DND-41 (cell line): ENCODE measurements at regions not wholly inside any gene's neighbourhood (a gene's known extent, or its start where the extent isn't known, plus 50 kb on each side); places are given as distances from the start of the nearest gene placed in this dataset.
"Not testable (repeated sequence)": the region's sequence is repeated elsewhere in the genome, so short reads cannot be mapped to it uniquely, and the experiment has no call there.

Experiments used
- ATAC-seq: fragments of 200-7000 bp; cut with Tn5 transposase; 3 replicates; pipeline ENCODE4 v1.9.1; 2021; ENCODE audit warnings: low read depth; ENCODE audit not compliant: insufficient read depth
- DNase-seq: peaks from one replicate; pipeline ENCODE4 v3.0.0-alpha.2; 2020
- H2AFZ ChIP-seq: 2 replicates; pipeline ENCODE4 v1.6.0; 2012; ENCODE audit warnings: low read depth, low read length
- H3K27ac ChIP-seq: 2 replicates; pipeline ENCODE4 v1.5.1; 2012; ENCODE audit warnings: low read length, inconsistent platforms
- H3K27me3 ChIP-seq: fragments of 200-600 bp; sonication (generic); 2 replicates; pipeline ENCODE4 v1.6.0; 2012; ENCODE audit warnings: low read length, mild to moderate bottlenecking, inconsistent platforms; ENCODE audit not compliant: insufficient read depth, poor library complexity
- H3K36me3 ChIP-seq: 2 replicates; pipeline ENCODE4 v1.5.1; 2012; ENCODE audit warnings: low read length, inconsistent platforms; ENCODE audit not compliant: insufficient read depth
- H3K4me1 ChIP-seq: 2 replicates; pipeline ENCODE4 v1.5.1; 2012; ENCODE audit warnings: mild to moderate bottlenecking, low read length; ENCODE audit not compliant: insufficient read depth
- H3K4me2 ChIP-seq: 2 replicates; pipeline ENCODE4 v1.6.0; 2012; ENCODE audit warnings: mild to moderate bottlenecking, moderate library complexity, low read length, inconsistent platforms; ENCODE audit not compliant: insufficient read depth
- H3K4me3 ChIP-seq, 2 experiments: fragments of 200-600 bp in 1 of 2; shearing (Covaris generic) in 1 of 2; 2 replicates each; pipeline ENCODE4 v1.5.1; 2012 to 2016; ENCODE audit warnings: inconsistent platforms in 2 of 2, low read length in 2 of 2, mild to moderate bottlenecking in 2 of 2, low read depth in 1 of 2, moderate library complexity in 1 of 2
- H3K79me2 ChIP-seq: 2 replicates; pipeline ENCODE4 v1.6.0; 2012; ENCODE audit warnings: low read length, inconsistent platforms; ENCODE audit not compliant: insufficient read depth
- H3K9ac ChIP-seq: 2 replicates; pipeline ENCODE4 v1.6.0; 2012; ENCODE audit warnings: low read depth, mild to moderate bottlenecking, inconsistent platforms, low read length, moderate library complexity
- H3K9me3 ChIP-seq: 2 replicates; pipeline ENCODE4 v1.5.1; 2012; ENCODE audit warnings: low read length, moderate library complexity, mild to moderate bottlenecking, inconsistent platforms; ENCODE audit not compliant: insufficient read depth, severe bottlenecking
- H4K20me1 ChIP-seq: 2 replicates; pipeline ENCODE4 v1.6.0; 2012; ENCODE audit warnings: low read length; ENCODE audit not compliant: insufficient read depth
- CTCF ChIP-seq: IDR thresholded peaks from 2 replicates; pipeline ENCODE4 v1.5.1; 2012; ENCODE audit warnings: borderline replicate concordance, low read length, moderate library complexity, mild to moderate bottlenecking; ENCODE audit not compliant: poor library complexity, severe bottlenecking; ENCODE audit errors: extremely low read depth
- EZH2 ChIP-seq: IDR thresholded peaks from 3 replicates; pipeline ENCODE4 v1.6.1; 2012; ENCODE audit warnings: borderline replicate concordance, low read depth, mild to moderate bottlenecking, moderate library complexity, low read length, inconsistent platforms; ENCODE audit not compliant: severe bottlenecking

GRCh38 chr7:115558161-115558560 is 472.4 kb downstream of the TFEC start:
- no peak for DNase-seq
- H3K4me1 ChIP-seq: no peaks in the 10 kb centered on the region
- H3K4me2 ChIP-seq: no peak overlapping the region
- H3K4me3 ChIP-seq: no peak overlapping the region
- TF ChIP-seq EZH2 (no peak), CTCF (no peak)
- H3K36me3 ChIP-seq: no peaks in the 10 kb centered on the region
- no peak for ATAC-seq
- H3K79me2 ChIP-seq: no peaks in the 10 kb centered on the region
- H3K27ac ChIP-seq: no peak overlapping the region
- no peak overlapping the region for H2AFZ ChIP-seq
- H3K9ac ChIP-seq: no peak overlapping the region
- H3K27me3 ChIP-seq: no peaks in the 10 kb centered on the region
- H4K20me1 ChIP-seq: no peaks in the 10 kb centered on the region
- H3K9me3 ChIP-seq: no peaks in the 10 kb centered on the region

DNA sequence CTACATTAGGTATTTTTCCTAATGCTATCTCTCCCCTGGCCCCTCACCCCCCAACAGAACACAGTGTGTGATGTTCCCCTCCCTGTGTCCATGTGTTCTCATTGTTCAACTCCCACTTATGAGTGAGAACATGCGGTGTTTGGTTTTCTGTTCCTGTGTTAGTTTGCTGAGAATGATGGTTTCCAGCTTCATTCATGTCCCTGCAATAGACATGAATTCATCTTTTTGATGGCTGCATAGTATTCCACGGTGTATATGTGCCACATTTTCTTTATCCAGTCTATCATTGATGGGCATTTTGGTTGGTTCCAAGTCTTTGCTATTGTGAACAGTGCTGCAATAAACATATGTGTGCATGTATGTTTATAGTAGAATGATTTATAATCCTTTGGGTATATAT is 473.3 kb downstream of the TFEC start:
- H2AFZ ChIP-seq, H3K9me3 ChIP-seq, H3K36me3 ChIP-seq, H3K4me1 ChIP-seq, DNase-seq, H3K4me3 ChIP-seq, H4K20me1 ChIP-seq, H3K79me2 ChIP-seq, H3K27ac ChIP-seq, ATAC-seq, H3K27me3 ChIP-seq, H3K9ac ChIP-seq, H3K4me2 ChIP-seq: not testable (repeated sequence)

- no peak for DNase-seq
- Histone ChIP-seq H3K36me3 (no peaks in the 10 kb centered on the region), H3K27ac (no peak overlapping the region), H2AFZ (no peak overlapping the region), H3K4me3 (no peak overlapping the region), H3K79me2 (no peaks in the 10 kb centered on the region), H3K4me1 (no peaks in the 10 kb centered on the region), H3K9ac (no peak overlapping the region), H3K4me2 (no peak overlapping the region), H3K9me3 (no peaks in the 10 kb centered on the region), H4K20me1 (no peaks in the 10 kb centered on the region), H3K27me3 (no peaks in the 10 kb centered on the region)
- no peak for TF ChIP-seq CTCF
- TF ChIP-seq EZH2: no peak
- no peak for ATAC-seq
These were observed 477.8 kb downstream of the TFEC start for GRCh38 chr7:115552766-115553165.

- no peak overlapping the region for H2AFZ ChIP-seq
- no peaks in the 10 kb centered on the region for H3K4me1 ChIP-seq
- no peaks in the 10 kb centered on the region for H4K20me1 ChIP-seq
- no peak for ATAC-seq
- H3K9me3 ChIP-seq: no peaks in the 10 kb centered on the region
- DNase-seq: no peak
- H3K4me2 ChIP-seq: no peak overlapping the region
- H3K36me3 ChIP-seq: no peaks in the 10 kb centered on the region
- TF ChIP-seq CTCF (no peak), EZH2 (no peak)
- no peak overlapping the region for H3K9ac ChIP-seq
- no peak overlapping the region for H3K4me3 ChIP-seq
- no peaks in the 10 kb centered on the region for H3K27me3 ChIP-seq
- no peak overlapping the region for H3K27ac ChIP-seq
- no peaks in the 10 kb centered on the region for H3K79me2 ChIP-seq
These were observed 480.7 kb downstream of the TFEC start for GRCh38 chr7:115549910-115550309.
